ENCODE measurements at regions not wholly inside any gene's neighbourhood (a gene's known extent, or its start where the extent isn't known, plus 50 kb on each side); places are given as distances from the start of the nearest gene placed in this dataset.
"Not testable (repeated sequence)": the region's sequence is repeated elsewhere in the genome, so short reads cannot be mapped to it uniquely, and the experiment has no call there.

GRCh38 chr5:12592228-12592627 lies 688.0 kb upstream of the CTNND2 start:
- DNase-seq (ENCODE audit: low spot score) (no peak), FAIRE-seq (no peak)

- DNase-seq (ENCODE audit: low spot score) (no peak), FAIRE-seq (no peak)
These were observed 682.2 kb upstream of the CTNND2 start for GRCh38 chr5:12586406-12586805.

DNA sequence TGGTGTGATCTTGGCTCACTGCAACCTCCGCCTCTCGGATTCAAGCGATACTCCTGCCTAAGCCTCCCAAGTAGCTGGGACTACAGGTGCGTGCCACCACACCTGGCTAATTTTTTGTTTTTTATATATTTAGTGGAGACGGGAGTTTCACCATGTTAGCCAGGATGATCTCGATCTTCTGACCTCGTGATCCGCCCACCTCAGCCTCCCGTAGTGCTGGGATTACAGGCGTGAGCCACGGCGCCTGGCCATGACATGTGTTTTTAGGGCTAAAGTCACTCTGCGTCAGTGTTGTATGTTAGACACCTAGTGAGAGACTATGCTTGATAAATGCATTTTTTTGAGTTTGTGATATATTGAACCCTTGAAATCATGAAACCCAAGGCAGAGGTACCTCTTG lies 674.6 kb upstream of the CTNND2 start:
- DNase-seq (ENCODE audit: low spot score); FAIRE-seq: not testable (repeated sequence)

DNA sequence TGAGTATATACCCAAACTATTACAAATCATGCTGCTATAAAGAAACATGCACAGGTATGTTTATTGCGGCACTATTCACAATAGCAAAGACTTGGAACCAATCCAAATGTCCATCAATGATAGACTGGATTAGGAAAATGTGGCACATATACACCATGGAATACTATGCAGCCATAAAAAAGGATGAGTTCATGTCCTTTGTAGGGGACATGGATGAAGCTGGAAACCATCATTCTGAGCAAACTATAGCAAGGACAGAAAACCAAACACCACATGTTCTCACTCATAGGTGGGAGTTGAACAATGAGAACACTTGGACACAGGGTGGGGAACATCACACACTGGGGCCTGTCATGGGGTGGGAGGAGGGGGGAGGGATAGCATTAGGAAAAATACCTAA lies 672.7 kb upstream of the CTNND2 start:
- not testable (repeated sequence) for DNase-seq (ENCODE audit: low spot score); FAIRE-seq

DNA sequence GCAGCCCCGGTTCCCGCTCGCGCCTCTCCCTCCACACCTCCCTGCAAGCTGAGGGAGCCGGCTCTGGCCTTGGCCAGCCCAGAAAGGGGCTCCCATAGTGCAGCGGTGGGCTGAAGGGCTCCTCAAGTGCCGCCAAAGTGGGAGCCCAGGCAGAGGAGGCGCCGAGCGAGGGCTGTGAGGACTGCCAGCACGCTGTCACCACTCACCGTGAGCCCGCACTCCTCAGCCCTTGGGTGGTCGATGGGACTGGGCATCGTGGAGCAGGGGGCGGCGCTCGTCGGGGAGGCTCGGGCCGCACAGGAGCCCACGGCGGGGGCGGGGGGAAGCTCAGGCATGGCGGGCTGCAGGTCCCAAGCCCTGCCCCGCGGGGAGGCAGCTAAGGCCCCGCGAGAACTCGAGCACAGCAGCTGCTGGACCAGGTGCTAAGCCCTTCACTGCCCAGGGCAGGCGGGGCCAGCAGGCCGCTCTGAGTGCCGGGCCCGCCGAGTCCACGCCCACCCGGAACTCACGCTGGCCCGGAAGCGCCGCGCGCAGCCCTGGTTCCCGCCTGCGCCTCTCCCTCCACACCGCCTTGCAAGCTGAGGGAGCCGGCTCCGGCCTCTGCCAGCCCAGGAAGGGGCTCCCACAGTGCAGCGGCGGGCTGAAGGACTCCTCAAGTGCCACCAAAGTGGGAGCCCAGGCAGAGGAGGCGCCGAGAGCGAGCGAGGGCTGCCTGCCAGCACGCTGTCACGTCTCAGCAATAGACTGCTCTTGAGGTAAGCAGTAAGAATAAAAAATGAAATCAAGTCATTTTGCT lies 670.2 kb upstream of the CTNND2 start:
- peak; percentile 78 for FAIRE-seq
- peak; percentile 59 for DNase-seq (ENCODE audit: low spot score)

DNA sequence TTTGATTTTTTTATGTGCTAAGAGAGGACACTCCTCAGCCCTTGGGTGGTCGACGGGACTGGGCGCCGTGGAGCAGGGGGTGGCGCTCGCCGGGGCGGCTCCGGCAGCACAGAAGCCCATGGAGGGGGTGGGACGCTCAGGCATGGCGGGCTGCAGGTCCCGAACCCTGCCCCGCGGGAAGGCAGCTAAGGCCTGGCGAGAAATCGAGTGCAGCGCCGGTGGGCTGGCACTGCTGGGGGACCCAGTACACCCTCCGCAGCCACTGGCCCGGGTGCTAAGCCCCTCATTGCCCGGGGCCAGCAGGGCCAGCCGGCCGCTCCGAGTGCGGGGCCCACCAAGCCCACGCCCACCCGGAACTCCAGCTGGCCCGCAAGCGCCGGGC lies 669.7 kb upstream of the CTNND2 start:
- FAIRE-seq = not testable (repeated sequence)

DNA sequence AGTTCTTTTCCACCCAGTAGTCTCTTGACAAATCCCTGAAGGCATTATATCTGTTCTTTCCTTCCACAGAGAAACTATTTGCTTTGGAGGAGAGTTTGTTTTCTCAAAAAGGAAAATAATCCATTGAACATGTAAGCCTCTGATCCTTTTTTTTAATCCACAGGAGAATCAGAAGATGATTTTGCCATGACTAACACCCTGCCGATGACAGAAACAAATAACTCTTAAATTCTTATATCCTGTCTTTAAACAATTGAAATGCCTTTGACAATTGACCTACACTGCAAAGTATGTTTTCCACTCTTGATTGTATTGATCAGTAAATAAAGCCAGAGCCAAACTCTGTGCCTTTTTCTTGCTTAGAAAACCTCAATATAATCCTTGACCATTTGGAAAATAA lies 666.4 kb upstream of the CTNND2 start:
- FAIRE-seq (no peak), DNase-seq (ENCODE audit: low spot score) (no peak)

More for the DNA sequence above, 669.7 kb upstream of the CTNND2 start:
- DNase-seq (ENCODE audit: low spot score) = not testable (repeated sequence)

DNA sequence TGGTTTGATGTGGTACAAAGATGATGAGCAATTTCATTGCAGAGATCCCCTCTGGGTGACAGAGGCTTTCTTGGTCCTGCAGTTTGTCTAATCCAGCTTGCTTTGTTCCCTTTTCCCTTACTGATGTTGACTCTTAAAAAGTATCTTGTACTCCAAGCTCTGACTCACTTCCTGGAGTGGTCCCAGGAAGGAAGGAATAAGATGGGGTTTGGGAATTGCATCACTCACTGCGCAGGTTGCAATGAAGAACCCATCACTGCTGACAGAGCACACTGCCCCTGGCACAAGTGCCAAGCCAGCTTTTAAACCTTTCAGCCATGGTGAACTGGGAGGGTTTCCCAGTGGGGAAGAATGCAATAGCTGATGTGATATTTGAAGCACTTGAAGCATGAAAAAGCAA lies 662.2 kb upstream of the CTNND2 start:
- FAIRE-seq (no peak), DNase-seq (ENCODE audit: low spot score) (peak; percentile 19)

GRCh38 chr5:12557012-12557411 lies 652.8 kb upstream of the CTNND2 start:
- DNase-seq (ENCODE audit: low spot score) (no peak), FAIRE-seq (no peak)

DNA sequence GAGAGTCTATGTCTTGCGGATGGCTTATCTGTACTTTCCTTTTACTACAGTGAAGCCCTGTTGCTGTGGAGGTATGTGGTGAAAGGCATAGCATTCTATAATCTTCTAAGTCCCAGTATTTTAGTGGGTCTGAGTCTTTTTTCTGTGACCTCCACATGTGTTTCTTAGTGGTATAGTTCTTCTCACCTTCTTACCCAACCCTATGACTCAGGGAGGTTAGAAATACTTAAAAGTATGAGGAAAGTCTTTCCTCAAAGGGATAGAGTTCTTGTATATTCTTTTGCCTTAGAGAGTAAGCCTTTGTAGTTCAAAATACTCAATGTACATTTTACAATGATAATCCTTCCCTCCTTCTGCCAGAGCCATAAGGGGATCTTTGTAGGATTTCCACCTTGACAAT lies 621.9 kb upstream of the CTNND2 start:
- FAIRE-seq = no peak
- DNase-seq (ENCODE audit: low spot score) = no peak

DNA sequence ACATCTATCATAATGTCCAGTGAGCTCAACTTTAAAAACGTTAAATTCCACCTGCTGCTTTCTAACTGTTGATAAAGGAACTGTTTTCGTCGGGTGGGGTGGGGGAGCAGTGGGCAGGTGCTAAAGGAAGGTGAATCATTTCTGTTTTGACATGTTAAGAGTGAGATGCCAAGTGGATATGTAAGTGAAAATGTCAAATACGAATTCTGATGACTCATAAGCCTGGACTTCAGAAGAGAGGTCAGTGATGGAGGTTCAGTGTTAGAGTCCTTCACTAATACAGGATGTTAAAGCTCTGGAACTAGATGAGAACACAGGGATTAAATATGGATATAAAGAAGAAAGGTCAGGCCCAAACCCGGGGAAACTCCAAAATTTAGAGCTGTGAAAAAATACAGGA lies 617.9 kb upstream of the CTNND2 start:
- no peak for FAIRE-seq
- peak; percentile 54 for DNase-seq (ENCODE audit: low spot score)

- DNase-seq (ENCODE audit: low spot score); FAIRE-seq: not testable (repeated sequence)
These were observed 600.7 kb upstream of the CTNND2 start for GRCh38 chr5:12504983-12505382.

DNA sequence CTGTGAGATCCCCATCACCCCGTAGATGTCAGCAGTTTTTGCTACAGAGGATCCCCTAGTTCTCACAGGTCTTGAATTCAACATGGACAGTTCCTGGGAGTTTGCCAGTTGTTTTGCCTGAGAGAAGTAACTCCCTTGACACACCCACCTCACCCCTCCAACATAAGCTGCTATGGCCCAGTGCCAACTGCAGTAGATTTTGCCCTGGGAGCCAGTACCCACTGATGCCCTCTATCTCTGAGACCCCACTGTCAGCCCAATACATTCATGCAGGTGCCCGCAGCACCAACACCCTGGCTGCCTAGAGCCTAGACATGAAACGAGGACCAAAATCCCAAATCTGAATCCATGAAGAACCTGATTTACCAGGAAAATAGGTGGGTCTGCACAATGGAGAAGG lies 583.9 kb upstream of the CTNND2 start:
- no peak for FAIRE-seq
- no peak for DNase-seq (ENCODE audit: low spot score)

DNA sequence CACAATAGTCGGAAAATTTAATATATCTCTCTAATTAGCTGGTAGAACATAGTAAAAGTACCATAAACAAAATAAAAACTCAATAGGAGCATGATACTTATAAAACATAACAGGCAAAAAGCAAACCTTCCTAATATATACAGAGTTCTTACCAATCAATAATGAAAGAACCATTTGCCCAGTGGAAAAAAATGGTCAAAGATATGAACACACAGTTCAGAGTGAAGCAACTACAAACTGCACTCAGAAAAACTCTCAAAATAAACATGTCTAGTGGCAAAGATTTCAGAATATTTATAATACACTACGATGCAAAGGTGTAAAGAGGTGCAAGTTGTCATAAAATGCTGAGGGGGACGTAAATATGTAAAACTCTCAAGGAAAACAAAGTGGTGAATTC lies 576.2 kb upstream of the CTNND2 start:
- FAIRE-seq (no peak), DNase-seq (ENCODE audit: low spot score) (no peak)

- FAIRE-seq (no peak), DNase-seq (ENCODE audit: low spot score) (no peak)
These were observed 573.3 kb upstream of the CTNND2 start for GRCh38 chr5:12477554-12477953.

- FAIRE-seq (no peak), DNase-seq (ENCODE audit: low spot score) (no peak)
These were observed 563.6 kb upstream of the CTNND2 start for GRCh38 chr5:12467799-12468198.

- no peak for FAIRE-seq
These were observed 556.4 kb upstream of the CTNND2 start for GRCh38 chr5:12460493-12461261.

GRCh38 chr5:12459326-12459725 lies 555.1 kb upstream of the CTNND2 start:
- FAIRE-seq (no peak), DNase-seq (ENCODE audit: low spot score) (no peak)

More at GRCh38 chr5:12460493-12461261, 556.4 kb upstream of the CTNND2 start:
- no peak for DNase-seq (ENCODE audit: low spot score)

DNA sequence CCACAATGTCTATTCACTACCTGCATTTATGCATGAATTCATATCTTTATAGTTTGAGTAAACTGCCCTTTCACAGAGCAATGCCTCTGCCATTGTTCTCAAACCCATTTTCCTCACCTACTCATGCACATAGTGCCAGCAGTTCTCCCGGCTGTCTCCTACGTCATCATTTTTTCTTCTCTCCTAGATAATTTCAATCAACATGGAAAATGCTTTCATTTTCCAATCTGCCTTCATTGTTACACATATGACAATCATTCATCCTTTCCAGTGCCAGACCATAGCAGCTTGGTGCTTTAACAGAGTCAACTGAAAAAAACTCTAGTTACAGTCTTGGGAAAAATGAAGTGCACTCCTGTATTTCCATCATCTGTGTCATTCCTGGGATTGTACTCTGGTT lies 514.8 kb upstream of the CTNND2 start:
- FAIRE-seq = no peak
- no peak for DNase-seq (ENCODE audit: low spot score)

DNA sequence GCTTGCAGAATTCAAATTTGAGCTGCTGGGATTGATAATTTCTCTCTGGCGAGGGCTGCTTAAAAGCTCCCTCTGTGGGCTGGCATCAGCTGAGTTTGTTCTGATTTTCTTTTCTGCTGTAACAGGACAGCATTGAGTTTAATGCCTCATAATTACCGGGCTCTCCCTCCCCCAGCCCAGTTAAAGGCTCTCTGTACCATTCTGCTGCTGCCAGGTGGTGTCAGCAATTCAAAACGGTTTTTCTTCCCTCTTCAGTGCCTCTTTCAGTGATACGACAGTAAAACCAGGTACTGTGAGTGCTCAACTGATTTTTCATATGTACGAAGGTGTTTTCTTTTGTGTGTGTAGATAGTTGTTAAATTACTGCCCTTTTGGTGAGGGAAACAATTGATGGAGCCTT lies 509.3 kb upstream of the CTNND2 start:
- no peak for DNase-seq (ENCODE audit: low spot score)
- no peak for FAIRE-seq

- FAIRE-seq = no peak
- DNase-seq (ENCODE audit: low spot score) = no peak
These were observed 508.8 kb upstream of the CTNND2 start for GRCh38 chr5:12413075-12413474.

DNA sequence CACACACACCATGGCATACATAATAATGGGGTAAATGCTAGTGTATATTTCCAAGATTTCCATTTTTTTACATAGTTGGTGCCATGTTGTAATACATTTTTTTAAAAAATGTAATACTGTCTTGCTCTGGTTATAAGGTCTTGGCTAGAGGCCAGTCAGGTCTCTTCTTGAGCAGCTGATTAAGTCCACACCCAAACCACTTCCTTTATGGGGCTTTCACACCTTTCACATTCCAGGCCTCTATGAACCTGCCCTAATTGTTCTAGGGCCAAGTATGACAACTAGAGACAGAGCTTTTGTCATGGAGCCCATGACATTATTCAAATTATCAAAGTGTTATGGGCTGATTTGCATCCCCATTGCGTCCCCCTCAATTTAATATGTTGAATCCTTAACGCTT lies 495.6 kb upstream of the CTNND2 start:
- FAIRE-seq = no peak

GRCh38 chr5:12392246-12392645 lies 488.0 kb upstream of the CTNND2 start:
- DNase-seq (ENCODE audit: low spot score) (no peak), FAIRE-seq (no peak)

More for the DNA sequence above, 495.6 kb upstream of the CTNND2 start:
- no peak for DNase-seq (ENCODE audit: low spot score)

All from urothelium cell line (cell line).